Gastrocnemius medialis (tissue), 4 donors: ENCODE measurements at regions not wholly inside any gene's neighbourhood (a gene's known extent, or its start where the extent isn't known, plus 50 kb on each side); places are given as distances from the start of the nearest gene placed in this dataset.

Experiments
- CTCF ChIP-seq, 5 experiments: fragments of 450-650 bp in 3 of 5; fragments of 200-600 bp in 2 of 5; sonication (generic) in 2 of 5; IDR thresholded peaks in 4 of 5; conservative IDR thresholded peaks in 1 of 5; 1 replicate in 4 of 5; 2 replicates in 1 of 5; pipeline ENCODE4 v1.5.1; 2016 to 2019; ENCODE audit warnings: antibody characterized with exemption in 5 of 5, mild to moderate bottlenecking in 3 of 5, moderate library complexity in 3 of 5
- POLR2A ChIP-seq, 2 donors: fragments of 450-650 bp; IDR thresholded peaks; one replicate each; pipeline ENCODE4 v1.6.1; 2017; ENCODE audit warnings: antibody characterized with exemption in 2 of 2, mild to moderate bottlenecking in 2 of 2, moderate library complexity in 2 of 2

GRCh38 chr11:70786021-70786665 lies 387.8 kb downstream of the CTTN start:
- no peak for TF ChIP-seq CTCF (IDR thresholded peaks at IDR 0.05 in 4 of 5, conservative IDR thresholded peaks at IDR 0.05 in 1 of 5)
- no peak for TF ChIP-seq POLR2A (IDR thresholded peaks at IDR 0.05)
